Loucy (cell line): ENCODE measurements at regions not wholly inside any gene's neighbourhood (a gene's known extent, or its start where the extent isn't known, plus 50 kb on each side); places are given as distances from the start of the nearest gene placed in this dataset.
"Not testable (repeated sequence)": the region's sequence is repeated elsewhere in the genome, so short reads cannot be mapped to it uniquely, and the experiment has no call there.

Experiments used
- H2AFZ ChIP-seq: fragments of 200-600 bp; sonication (generic); 2 replicates; pipeline ENCODE4 v1.6.0; 2016; ENCODE audit warnings: antibody characterized with exemption, mild to moderate bottlenecking, low read length, moderate library complexity
- H3F3A ChIP-seq: fragments of 200-600 bp; 2 replicates; pipeline ENCODE4 v1.6.0; 2016; ENCODE audit warnings: antibody characterized with exemption, low read depth, mild to moderate bottlenecking
- H3K27me3 ChIP-seq: fragments of 200-600 bp; sonication (generic); 2 replicates; pipeline ENCODE4 v1.6.1; 2014; ENCODE audit warnings: low read length, mild to moderate bottlenecking; ENCODE audit not compliant: insufficient read depth, poor library complexity, severe bottlenecking
- H3K36me3 ChIP-seq: fragments of 200-600 bp; sonication (generic); 2 replicates; pipeline ENCODE4 v1.6.1; 2016; ENCODE audit warnings: low read length; ENCODE audit not compliant: insufficient read depth
- H3K4me1 ChIP-seq: fragments of 200-600 bp; sonication (generic); 2 replicates; pipeline ENCODE4 v1.5.1; 2014; ENCODE audit warnings: low read length, mild to moderate bottlenecking; ENCODE audit not compliant: insufficient read depth, poor library complexity, severe bottlenecking
- H3K4me2 ChIP-seq: fragments of 200-600 bp; sonication (generic); 2 replicates; pipeline ENCODE4 v1.6.0; 2014; ENCODE audit warnings: antibody characterized with exemption, low read length, low read depth, mild to moderate bottlenecking; ENCODE audit not compliant: poor library complexity, severe bottlenecking
- H3K4me3 ChIP-seq: fragments of 200-600 bp; sonication (generic); 2 replicates; pipeline ENCODE4 v1.5.1; 2014; ENCODE audit warnings: low read length, mild to moderate bottlenecking, mixed read lengths; ENCODE audit not compliant: poor library complexity, severe bottlenecking
- H3K79me2 ChIP-seq: fragments of 200-600 bp; sonication (generic); 2 replicates; pipeline ENCODE4 v1.6.1; 2014; ENCODE audit warnings: low read length; ENCODE audit not compliant: insufficient read depth
- H3K9ac ChIP-seq: fragments of 200-600 bp; sonication (generic); 2 replicates; pipeline ENCODE4 v1.6.0; 2014; ENCODE audit warnings: mild to moderate bottlenecking, low read depth, low read length, moderate library complexity; ENCODE audit not compliant: poor library complexity, severe bottlenecking
- H3K9me2 ChIP-seq: fragments of 200-600 bp; sonication (generic); replicated peaks from 2 replicates; pipeline ENCODE4 v1.6.1; 2016; ENCODE audit warnings: low read depth, low read length, mixed read lengths
- H3K9me3 ChIP-seq: fragments of 200-600 bp; sonication (generic); 2 replicates; pipeline ENCODE4 v1.6.1; 2014; ENCODE audit warnings: mild to moderate bottlenecking, antibody characterized with exemption, low read length, low read depth; ENCODE audit not compliant: insufficient read depth
- H4K20me1 ChIP-seq: fragments of 200-600 bp; sonication (generic); 2 replicates; pipeline ENCODE4 v1.6.0; 2014; ENCODE audit warnings: antibody characterized with exemption, low read length, mild to moderate bottlenecking; ENCODE audit not compliant: insufficient read depth, poor library complexity, severe bottlenecking
- CTCF ChIP-seq: fragments of 200-600 bp; sonication (generic); conservative IDR thresholded peaks from 2 replicates; pipeline ENCODE4 v1.5.1; 2014; ENCODE audit warnings: mild to moderate bottlenecking, antibody characterized with exemption, low read length
- EZH2phosphoT487 ChIP-seq: fragments of 200-600 bp; IDR thresholded peaks from 2 replicates; pipeline ENCODE4 v1.6.1; 2018; ENCODE audit warnings: antibody characterized with exemption, mild to moderate bottlenecking, moderate library complexity, borderline replicate concordance

GRCh38 chr5:120124961-120125360 lies 339.1 kb upstream of the PRR16 start:
- no peaks in the 10 kb centered on the region for H3K9me2 ChIP-seq
- H3K27me3 ChIP-seq: no peaks in the 10 kb centered on the region
- no peak overlapping the region for H3K4me3 ChIP-seq
- no peak overlapping the region for H3K4me2 ChIP-seq
- H3K9ac ChIP-seq: no peak overlapping the region
- no peak overlapping the region for H2AFZ ChIP-seq
- H3K79me2 ChIP-seq: no peaks in the 10 kb centered on the region
- no peaks in the 10 kb centered on the region for H3F3A ChIP-seq
- no peaks in the 10 kb centered on the region for H4K20me1 ChIP-seq
- H3K4me1 ChIP-seq: no peaks in the 10 kb centered on the region
- TF ChIP-seq EZH2phosphoT487: no peak
- no peak for TF ChIP-seq CTCF
- H3K9me3 ChIP-seq: no peaks in the 10 kb centered on the region
- H3K36me3 ChIP-seq: no peaks in the 10 kb centered on the region

- not testable (repeated sequence) for H3K9me2 ChIP-seq, H3K36me3 ChIP-seq, H4K20me1 ChIP-seq, H2AFZ ChIP-seq, H3F3A ChIP-seq, H3K4me2 ChIP-seq, H3K27me3 ChIP-seq, H3K4me1 ChIP-seq, H3K4me3 ChIP-seq, H3K9ac ChIP-seq, H3K9me3 ChIP-seq, H3K79me2 ChIP-seq
These were observed 331.8 kb upstream of the PRR16 start for GRCh38 chr5:120132347-120132746.

DNA sequence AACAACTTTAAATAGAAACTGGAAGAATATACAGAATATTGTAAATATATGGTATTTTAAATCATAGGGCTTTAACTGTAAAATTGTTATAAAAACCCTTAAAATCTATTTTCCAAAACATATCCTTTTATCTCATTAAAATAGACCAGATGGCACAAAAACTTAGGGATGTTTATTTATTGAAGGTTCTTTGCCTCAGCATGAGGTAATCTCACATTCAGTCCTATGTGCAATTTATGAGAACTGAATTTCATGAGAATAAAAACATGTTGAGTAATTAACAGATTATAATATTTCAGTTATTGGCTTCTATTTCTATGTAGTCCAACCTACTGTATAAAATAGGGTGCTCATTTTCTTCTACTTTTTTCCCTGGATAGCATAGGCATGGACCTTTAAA lies 329.2 kb upstream of the PRR16 start:
- no peaks in the 10 kb centered on the region for H3K9me2 ChIP-seq
- no peaks in the 10 kb centered on the region for H3K27me3 ChIP-seq
- no peak overlapping the region for H3K4me2 ChIP-seq
- no peaks in the 10 kb centered on the region for H3F3A ChIP-seq
- no peak overlapping the region for H3K4me3 ChIP-seq
- no peaks in the 10 kb centered on the region for H3K79me2 ChIP-seq
- no peaks in the 10 kb centered on the region for H4K20me1 ChIP-seq
- no peak overlapping the region for H2AFZ ChIP-seq
- no peak for TF ChIP-seq CTCF
- TF ChIP-seq EZH2phosphoT487: no peak
- H3K4me1 ChIP-seq: no peaks in the 10 kb centered on the region
- no peaks in the 10 kb centered on the region for H3K9me3 ChIP-seq
- no peak overlapping the region for H3K9ac ChIP-seq
- H3K36me3 ChIP-seq: no peaks in the 10 kb centered on the region

GRCh38 chr5:120137582-120137981 lies 326.5 kb upstream of the PRR16 start:
- no peaks in the 10 kb centered on the region for H3K4me1 ChIP-seq
- H3K4me2 ChIP-seq: no peak overlapping the region
- no peaks in the 10 kb centered on the region for H4K20me1 ChIP-seq
- H2AFZ ChIP-seq: no peak overlapping the region
- H3K4me3 ChIP-seq: no peak overlapping the region
- no peaks in the 10 kb centered on the region for H3K79me2 ChIP-seq
- H3F3A ChIP-seq: no peaks in the 10 kb centered on the region
- H3K9me3 ChIP-seq: no peaks in the 10 kb centered on the region
- H3K9me2 ChIP-seq: no peaks in the 10 kb centered on the region
- H3K9ac ChIP-seq: no peak overlapping the region
- H3K36me3 ChIP-seq: no peaks in the 10 kb centered on the region
- no peaks in the 10 kb centered on the region for H3K27me3 ChIP-seq
- no peak for TF ChIP-seq EZH2phosphoT487
- TF ChIP-seq CTCF: no peak
